Ishikawa (cell line): ENCODE measurements at regions not wholly inside any gene's neighbourhood (a gene's known extent, or its start where the extent isn't known, plus 50 kb on each side); places are given as distances from the start of the nearest gene placed in this dataset.

Source experiments
- CREB1 ChIP-seq: IDR thresholded peaks from 2 replicates; pipeline ENCODE4 v1.6.1; 2012; ENCODE audit warnings: low read depth
- EP300 ChIP-seq: IDR thresholded peaks from 2 replicates; pipeline ENCODE4 v1.6.1; 2012; ENCODE audit warnings: borderline replicate concordance
- RAD21 ChIP-seq: IDR thresholded peaks from 2 replicates; pipeline ENCODE4 v1.6.1; 2012; ENCODE audit warnings: low read depth

GRCh38 chr1:96090134-96090533 is 631.5 kb upstream of the PTBP2 start:
- TF ChIP-seq CREB1 (no peak), EP300 (no peak), RAD21 (no peak)
